WERI-Rb-1 (cell line): ENCODE measurements at regions not wholly inside any gene's neighbourhood (a gene's known extent, or its start where the extent isn't known, plus 50 kb on each side); places are given as distances from the start of the nearest gene placed in this dataset.

Source experiments
- DNase-seq: peaks from one replicate; pipeline ENCODE4 v3.0.0-alpha.2; 2020
- H3K27ac ChIP-seq: fragments of 250-450 bp; sonication (Bioruptor Pico); 2 replicates; pipeline ENCODE4 v1.5.1; 2020; ENCODE audit warnings: mild to moderate bottlenecking, moderate library complexity
- H3K27me3 ChIP-seq: fragments of 250-450 bp; sonication (Bioruptor Pico); 2 replicates; pipeline ENCODE4 v1.5.1; 2021; ENCODE audit warnings: mild to moderate bottlenecking, low read depth, moderate library complexity; ENCODE audit not compliant: insufficient read depth, severe bottlenecking
- H3K36me3 ChIP-seq: fragments of 250-450 bp; sonication (Bioruptor Pico); 2 replicates; pipeline ENCODE4 v1.5.1; 2020; ENCODE audit warnings: mild to moderate bottlenecking, moderate library complexity
- H3K4me3 ChIP-seq: 2 replicates; pipeline ENCODE4 v1.5.1; 2011; ENCODE audit warnings: low read depth, mild to moderate bottlenecking, control low read depth, low read length
- H3K9me3 ChIP-seq: fragments of 250-450 bp; sonication (Bioruptor Pico); 2 replicates; pipeline ENCODE4 v1.5.1; 2021; ENCODE audit warnings: mild to moderate bottlenecking, moderate library complexity; ENCODE audit not compliant: severe bottlenecking
- TF ChIP-seq, protein P1 (sequence below): IDR thresholded peaks from 2 replicates; pipeline ENCODE4 v1.5.1; 2011; ENCODE audit warnings: low read depth, mild to moderate bottlenecking, control low read depth, inconsistent platforms, low read length

DNA sequence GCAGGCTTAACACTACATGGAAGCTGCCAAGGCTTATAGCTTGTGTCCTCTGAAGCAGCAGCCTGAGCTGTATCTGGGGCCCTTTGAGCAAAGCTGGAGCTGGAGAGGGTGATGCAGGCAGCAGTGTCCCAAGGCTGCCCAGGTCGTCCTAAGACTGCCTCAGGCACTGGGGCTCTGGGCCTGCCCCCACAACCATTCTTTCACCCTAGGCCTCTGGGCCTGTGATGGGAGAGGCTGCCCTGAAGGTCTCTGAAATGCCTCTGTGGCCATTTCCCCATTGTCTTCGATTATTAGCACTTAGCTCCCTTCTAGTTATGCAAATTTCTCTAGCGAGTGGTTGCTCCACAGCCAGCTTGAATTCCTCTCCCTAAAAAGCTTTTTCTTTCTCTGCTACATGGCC, 142.0 kb downstream of the LRIG2 start:
- H3K36me3 ChIP-seq: no peaks in the 10 kb centered on the region
- no peak overlapping the region for H3K27ac ChIP-seq
- no peaks in the 10 kb centered on the region for H3K27me3 ChIP-seq
- no peaks in the 10 kb centered on the region for H3K9me3 ChIP-seq
- TF ChIP-seq, protein P1, sequence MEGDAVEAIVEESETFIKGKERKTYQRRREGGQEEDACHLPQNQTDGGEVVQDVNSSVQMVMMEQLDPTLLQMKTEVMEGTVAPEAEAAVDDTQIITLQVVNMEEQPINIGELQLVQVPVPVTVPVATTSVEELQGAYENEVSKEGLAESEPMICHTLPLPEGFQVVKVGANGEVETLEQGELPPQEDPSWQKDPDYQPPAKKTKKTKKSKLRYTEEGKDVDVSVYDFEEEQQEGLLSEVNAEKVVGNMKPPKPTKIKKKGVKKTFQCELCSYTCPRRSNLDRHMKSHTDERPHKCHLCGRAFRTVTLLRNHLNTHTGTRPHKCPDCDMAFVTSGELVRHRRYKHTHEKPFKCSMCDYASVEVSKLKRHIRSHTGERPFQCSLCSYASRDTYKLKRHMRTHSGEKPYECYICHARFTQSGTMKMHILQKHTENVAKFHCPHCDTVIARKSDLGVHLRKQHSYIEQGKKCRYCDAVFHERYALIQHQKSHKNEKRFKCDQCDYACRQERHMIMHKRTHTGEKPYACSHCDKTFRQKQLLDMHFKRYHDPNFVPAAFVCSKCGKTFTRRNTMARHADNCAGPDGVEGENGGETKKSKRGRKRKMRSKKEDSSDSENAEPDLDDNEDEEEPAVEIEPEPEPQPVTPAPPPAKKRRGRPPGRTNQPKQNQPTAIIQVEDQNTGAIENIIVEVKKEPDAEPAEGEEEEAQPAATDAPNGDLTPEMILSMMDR: no peak
- H3K4me3 ChIP-seq: no peak overlapping the region
- DNase-seq: no peak

DNA sequence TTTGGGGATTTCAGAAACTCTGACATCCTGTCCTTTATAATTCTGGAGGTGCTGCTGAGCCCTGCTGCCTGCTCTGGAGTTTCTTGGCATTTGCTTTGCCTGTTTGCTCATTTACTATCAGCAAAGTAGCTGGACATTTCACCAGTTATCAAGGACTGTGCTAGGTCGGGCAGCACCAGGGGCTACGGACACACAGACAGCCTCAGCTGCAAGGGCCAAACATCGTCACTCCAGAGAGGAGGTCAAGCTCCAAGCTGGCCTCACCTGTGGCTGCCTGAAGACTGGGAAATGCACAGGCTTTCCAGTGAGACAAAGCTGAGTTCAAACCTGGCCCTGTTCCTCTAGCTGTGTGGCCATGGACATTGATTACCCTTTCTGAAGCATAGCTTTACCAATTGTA, 143.7 kb downstream of the LRIG2 start:
- no peaks in the 10 kb centered on the region for H3K27me3 ChIP-seq
- TF ChIP-seq, protein P1: no peak
- no peak overlapping the region for H3K27ac ChIP-seq
- no peaks in the 10 kb centered on the region for H3K36me3 ChIP-seq
- H3K4me3 ChIP-seq: no peak overlapping the region
- no peaks in the 10 kb centered on the region for H3K9me3 ChIP-seq
- DNase-seq: no peak

DNA sequence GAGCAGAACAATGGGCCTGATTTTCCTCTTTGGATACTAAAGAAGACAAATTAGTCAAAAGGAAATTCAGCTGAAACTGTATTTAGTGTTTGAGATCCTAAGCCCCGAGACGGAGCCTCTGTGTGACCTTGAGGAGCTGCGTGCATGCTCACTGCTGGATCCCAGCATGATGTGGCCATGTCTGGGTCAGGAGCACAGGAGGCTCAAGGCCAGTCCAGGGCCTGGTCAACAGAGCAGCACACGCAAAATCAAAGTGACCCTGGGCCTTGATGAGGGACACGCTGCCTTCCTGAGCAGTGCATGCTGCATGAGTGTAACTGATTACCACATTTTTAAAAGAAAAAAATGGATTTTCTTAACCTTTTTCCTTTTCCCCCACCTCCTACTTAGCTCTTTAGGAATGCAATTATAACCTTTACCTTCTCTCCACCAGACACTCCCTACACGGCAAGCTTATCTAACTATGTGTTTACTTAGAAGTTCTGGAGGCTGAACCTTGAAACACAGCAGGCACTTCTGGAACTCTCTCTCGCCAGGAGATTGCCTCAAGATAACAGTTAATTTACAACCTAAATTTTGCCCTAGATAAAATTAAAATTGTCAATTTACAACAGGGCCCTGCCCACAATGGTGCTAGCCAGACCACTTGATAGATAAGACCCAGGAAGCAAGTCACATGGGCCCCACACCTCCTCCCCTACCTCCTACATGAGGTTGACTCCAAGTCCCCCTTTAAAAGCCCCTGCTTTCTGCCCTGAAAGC, 144.6 kb downstream of the LRIG2 start:
- TF ChIP-seq, protein P1: no peak
- no peaks in the 10 kb centered on the region for H3K9me3 ChIP-seq
- no peak overlapping the region for H3K27ac ChIP-seq
- H3K27me3 ChIP-seq: no peaks in the 10 kb centered on the region
- H3K4me3 ChIP-seq: no peak overlapping the region
- no peak for DNase-seq
- no peaks in the 10 kb centered on the region for H3K36me3 ChIP-seq

DNA sequence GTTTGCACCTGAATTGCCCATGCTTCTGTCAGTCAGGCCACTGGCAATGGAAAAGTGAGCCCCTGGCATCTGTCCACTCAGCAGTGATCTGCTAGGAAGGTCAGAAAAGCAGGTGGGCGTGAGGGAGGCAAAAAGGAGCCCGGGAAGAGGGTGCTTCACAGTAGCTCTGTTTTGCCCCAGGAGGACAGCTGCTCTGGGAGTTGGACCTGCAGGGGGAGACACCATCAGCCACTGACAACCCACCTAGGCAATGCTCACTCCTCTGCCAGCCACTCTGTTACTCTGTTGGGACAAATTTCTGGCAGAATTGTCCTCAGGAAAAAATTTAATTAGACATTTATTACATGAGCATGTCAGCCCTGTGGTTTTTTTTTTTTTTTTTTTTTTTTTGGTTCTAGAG, 146.4 kb downstream of the LRIG2 start:
- TF ChIP-seq, protein P1: peak; percentile 70
- no peaks in the 10 kb centered on the region for H3K9me3 ChIP-seq
- H3K4me3 ChIP-seq: no peak overlapping the region
- no peaks in the 10 kb centered on the region for H3K27me3 ChIP-seq
- H3K36me3 ChIP-seq: no peaks in the 10 kb centered on the region
- peak; percentile 21 for DNase-seq
- no peak overlapping the region for H3K27ac ChIP-seq

DNA sequence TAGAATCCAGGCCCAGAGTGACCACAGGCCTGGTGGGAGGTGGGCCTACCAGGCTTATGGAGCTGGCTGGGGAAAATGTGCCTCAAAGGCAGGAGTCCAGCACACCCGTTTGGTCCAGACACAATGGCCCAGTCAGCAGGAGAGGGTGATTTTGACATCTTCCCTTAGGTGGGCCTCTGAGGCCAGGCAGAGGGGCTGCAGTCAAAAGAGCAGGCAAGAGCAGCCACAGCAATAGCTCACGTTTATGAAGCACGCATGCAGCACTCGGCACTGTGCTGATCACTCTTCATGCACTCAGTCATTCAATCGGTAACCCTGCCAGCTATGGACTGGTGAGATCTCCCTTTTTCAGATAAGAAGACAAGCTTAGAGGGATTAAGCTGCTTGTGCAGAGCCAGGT, 146.8 kb downstream of the LRIG2 start:
- DNase-seq: peak; percentile 40
- H3K9me3 ChIP-seq: no peaks in the 10 kb centered on the region
- no peaks in the 10 kb centered on the region for H3K27me3 ChIP-seq
- H3K4me3 ChIP-seq: no peak overlapping the region
- TF ChIP-seq, protein P1: no peak
- H3K27ac ChIP-seq: no peak overlapping the region
- H3K36me3 ChIP-seq: no peaks in the 10 kb centered on the region

DNA sequence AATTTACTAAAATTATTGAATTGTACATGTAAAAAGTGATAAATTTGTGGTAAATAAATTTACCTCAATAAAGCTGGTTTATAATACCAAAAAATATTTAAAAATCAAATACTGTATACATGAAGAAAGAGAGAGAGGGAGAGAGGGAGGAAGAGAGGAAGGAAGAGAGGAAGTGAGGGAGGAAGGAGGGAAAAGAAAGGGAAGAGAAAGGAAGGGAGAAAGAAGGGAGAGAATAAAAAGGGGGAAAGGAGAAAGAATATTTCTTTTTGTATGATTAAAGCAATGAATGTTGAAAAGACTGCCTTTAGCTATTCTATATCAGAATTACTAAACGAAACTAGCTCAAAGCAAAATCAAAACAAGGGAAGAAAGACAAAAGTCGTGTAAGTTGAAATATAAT, 150.0 kb downstream of the LRIG2 start:
- TF ChIP-seq, protein P1: no peak

More for the DNA sequence above, 150.0 kb downstream of the LRIG2 start:
- DNase-seq: no peak
- Histone ChIP-seq H3K36me3 (no peaks in the 10 kb centered on the region), H3K4me3 (no peak overlapping the region), H3K27me3 (no peaks in the 10 kb centered on the region), H3K9me3 (no peaks in the 10 kb centered on the region), H3K27ac (no peak overlapping the region)
